ENCODE measurements at regions not wholly inside any gene's neighbourhood (a gene's known extent, or its start where the extent isn't known, plus 50 kb on each side); places are given as distances from the start of the nearest gene placed in this dataset.

DNA sequence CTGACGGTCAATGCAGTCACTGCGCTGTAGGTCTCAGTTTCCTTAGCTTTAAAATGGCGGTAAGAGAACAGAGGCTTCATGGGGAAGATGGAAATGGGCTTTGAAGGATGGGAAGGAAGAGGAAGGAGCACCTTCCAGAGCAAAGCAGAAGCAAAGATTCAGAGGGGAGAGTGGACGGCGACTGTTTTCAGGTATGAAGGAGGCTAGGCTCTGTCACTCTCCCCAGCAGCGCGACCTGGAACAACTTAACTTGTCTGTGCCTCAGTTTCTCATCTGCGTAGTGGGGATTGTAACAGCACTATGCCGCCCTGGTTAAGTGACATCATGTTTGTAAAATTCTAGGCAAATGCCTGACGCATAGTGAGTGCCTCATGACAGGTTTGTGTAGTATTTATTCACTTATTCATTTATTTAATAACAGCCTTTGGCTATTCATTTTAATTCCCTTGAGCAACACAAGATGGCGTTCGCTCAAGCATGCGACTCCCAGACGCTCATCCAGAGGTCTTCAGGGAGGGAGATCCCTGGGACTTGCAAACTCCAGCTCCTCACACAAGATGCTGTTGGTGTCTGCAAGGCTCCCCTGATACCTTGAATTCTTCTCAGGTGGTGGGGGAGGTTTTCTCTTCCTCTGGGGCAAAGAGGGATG lies 336.3 kb downstream of the DYSF start:
- DNase-seq (ENCODE audit: low read depth, low spot score): no peak
- H3K27ac ChIP-seq: no peak overlapping the region

DNA sequence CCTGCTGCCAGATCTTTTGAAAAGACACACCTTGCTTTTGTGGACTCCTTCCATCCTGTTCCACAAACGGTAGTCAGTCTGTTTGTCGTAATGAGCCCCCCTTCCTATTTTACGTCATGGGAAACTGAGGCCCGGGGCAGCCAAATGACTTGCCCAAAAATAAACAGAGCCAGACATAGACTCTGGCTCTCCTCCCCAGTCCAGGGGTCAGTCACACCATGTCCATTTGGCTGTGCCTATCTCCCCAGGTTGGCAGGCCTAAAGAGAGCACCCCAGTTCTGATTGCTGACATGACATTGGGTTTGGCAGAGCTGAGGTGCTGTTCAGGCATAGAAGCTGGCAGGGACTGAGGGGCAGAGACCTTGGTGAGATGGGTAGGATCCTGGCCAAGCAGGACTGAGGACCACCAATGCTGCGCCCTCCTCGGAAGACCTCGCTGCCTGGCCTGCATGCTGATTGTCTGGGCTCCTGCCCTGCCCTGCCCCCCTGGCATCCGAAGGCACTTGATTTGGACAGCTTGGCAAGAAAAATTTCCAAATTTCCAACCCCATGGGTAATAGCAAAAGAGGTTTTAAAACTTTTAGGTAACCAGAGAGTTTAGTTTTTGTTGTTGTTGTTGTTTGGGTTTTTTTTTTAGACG lies 335.4 kb downstream of the DYSF start:
- H3K27ac ChIP-seq: no peak overlapping the region
- no peak for DNase-seq (ENCODE audit: low read depth, low spot score)

DNA sequence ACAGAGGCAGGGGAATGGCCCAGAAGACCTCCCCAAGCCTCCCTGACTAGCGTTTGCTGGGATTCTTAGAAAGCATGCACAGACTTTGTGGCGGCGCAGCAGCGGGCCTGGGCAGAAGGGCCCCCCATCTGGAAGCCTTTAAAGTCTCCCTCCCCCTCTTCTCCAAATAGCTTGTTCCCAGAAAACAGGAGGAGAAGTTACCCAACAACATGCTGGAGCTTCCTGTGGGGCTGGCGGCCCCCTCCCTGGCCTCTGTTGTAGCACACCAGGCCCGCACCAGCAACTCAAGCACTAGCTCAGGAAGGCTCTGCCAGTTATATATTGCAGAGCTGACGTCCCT lies 334.8 kb downstream of the DYSF start:
- no peak for DNase-seq (ENCODE audit: low read depth, low spot score)
- no peak overlapping the region for H3K27ac ChIP-seq

DNA sequence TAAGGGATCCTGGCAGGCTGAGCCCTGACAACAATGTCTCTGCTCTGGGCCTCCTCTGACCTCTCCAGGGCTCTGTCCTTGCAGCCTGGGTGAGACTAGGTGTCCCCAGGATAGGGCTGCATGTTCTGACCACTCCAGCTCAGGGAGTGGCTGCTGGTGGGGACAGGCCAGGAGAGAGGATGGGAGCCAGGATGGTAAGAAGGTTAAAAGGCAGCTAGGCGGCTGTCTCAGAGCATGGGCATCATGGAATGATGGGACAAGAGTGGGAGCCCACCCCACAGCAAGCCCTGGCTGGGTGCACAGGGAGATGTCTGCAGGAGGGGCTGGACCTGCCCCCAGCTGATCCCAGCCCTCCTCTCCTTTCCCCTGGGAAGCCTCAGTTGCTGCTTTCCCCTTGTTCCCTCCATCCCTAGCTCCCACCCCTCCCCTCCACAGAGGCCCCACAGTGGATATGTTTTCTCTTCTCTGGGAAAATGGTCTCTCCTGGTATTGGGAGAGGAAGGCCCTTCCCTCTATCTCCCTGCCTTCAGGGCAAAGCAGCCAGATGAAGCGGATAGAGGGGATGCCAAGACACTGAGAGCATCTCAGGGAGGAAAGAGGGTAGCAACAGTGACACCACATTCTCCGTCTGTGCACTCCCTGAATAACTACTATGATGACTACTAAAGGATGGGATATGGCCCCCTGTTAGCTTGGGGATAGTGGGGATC lies 334.3 kb downstream of the DYSF start:
- no peak overlapping the region for H3K27ac ChIP-seq
- DNase-seq (ENCODE audit: low read depth, low spot score): no peak

DNA sequence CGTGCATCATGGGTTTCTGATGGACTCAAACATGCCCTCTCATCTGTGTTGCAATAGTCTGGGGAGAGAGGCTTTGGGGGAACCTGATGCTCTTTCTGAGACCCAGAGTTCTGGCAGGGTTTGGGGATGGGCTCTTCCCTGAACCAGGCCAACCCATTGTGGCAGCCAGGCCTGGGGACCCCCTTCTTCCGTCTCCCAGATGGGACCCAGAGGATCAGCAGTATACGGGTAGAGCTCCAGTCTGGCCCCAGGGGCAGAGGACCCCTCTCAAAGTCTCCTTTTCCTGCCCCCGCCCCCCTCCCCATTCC lies 333.7 kb downstream of the DYSF start:
- no peak overlapping the region for H3K27ac ChIP-seq
- no peak for DNase-seq (ENCODE audit: low read depth, low spot score)

DNA sequence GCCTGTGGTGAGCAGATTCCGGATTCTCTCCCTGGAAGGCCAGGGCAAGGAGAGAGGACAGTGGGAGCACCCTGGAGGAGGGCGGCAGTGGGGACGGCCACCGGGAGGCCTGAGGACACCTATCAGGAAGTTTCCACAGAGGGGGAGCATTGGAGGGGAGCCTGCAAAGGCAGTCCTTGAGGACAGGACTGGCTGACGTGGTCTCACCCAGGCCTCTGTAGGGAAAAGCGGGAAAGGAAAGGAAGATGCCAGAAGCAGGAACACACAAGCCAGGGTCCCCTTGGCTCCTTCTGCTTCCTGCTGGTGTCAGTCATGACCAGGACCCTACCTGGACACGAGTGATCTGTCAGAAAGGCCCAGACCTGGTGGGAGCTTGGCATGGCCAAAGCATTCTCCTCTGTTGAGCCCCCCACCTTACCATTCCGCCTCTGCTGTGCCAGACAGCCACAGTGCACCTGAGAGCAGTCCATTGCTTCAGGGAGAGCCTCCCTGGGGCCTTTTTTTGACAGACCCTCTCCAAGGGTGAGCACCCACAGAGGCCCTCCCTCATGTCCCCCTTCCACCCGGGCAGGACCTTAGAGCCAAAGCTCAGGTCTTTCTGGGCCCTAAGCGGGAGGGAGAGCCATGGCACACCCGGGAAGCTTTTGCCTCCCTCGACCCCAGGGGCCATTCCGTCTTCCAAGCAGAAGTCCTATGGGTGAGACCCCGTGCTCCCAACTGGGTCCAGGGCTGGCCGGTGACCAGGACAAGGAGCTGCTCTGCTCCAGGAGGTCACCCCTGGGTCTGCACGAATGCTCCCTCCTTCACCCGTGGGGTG lies 333.1 kb downstream of the DYSF start:
- no peak overlapping the region for H3K27ac ChIP-seq
- no peak for DNase-seq (ENCODE audit: low read depth, low spot score)

DNA sequence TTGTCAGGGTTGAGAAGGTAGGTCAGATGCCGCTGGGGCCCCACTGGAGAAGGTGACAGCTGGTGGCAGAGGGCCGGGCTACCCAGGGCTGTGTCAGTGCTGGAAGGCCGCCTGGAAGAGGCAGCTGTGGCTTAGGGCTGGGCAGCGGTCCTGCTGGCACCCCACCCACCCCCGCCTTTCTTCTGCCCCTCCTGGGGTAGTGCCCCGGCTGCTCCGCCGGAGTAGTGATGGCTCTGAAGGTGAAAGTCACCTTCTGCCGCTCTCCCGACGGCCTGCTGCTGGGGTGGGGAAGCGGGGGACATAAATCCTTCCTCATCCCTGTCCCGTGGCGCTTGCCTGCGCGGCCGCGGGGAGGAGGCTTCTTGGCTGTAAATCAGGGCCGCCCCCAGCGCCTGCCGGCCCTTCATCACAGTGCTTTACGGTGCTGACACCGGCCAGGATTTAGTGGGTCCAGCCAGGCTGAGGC lies 332.2 kb downstream of the DYSF start:
- no peak for DNase-seq (ENCODE audit: low read depth, low spot score)
- H3K27ac ChIP-seq: no peak overlapping the region

DNA sequence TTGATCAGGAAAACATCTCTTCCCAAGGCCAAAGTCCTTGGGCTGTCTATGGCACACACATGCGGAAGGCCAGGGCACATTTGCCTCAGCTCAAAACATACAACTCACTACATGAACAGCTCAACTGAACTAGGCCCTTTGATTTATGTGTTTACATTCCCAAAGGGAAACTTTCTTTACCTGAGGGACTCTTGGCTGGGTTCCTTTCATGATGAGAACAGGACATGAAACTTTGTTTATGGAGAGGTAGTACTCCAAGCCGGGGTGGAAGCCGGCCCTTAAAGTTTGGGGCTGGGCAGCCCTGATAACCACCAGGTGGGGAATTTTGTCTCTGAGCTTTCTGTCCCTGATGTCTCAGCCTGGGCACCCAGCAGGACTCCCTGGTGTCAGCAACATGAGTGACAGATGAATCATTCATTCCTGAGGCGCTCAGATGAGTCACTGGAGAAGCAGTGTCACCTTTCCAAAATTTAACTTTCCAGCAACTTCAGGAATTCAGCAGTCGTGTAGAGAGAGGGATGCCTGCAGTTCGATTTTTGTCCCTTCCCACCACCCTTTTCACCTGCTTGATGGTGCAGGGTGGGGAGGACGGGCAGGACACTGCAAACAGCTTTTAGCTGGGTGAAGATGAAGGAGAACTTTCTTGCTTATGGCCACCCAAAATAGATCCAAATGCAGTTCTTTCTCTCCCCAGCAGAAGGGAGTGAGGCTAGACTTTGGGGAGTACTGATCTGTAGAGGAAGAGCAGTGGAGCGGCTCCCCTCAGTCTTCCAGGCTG lies 331.6 kb downstream of the DYSF start:
- H3K27ac ChIP-seq: no peak overlapping the region
- no peak for DNase-seq (ENCODE audit: low read depth, low spot score)

DNA sequence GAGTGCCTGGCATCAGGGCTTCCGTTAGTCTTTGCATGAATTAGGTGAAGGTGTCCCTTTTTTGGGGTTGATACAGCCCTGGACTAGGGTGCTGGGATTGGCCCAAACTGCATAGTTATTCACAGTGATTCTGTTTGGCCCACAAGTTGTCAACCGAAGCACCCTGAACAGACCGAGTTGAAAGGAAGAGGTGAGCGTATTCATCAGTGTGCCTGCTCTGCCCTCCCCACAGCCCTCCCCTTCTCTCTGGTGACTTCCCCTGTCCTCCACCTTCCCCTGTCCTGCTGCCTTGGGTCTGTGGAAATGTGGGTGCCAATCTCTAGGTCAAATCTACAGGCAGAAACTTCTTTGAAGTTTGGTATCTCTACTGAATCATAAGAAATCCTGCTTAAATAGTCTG lies 330.5 kb downstream of the DYSF start:
- no peak for DNase-seq (ENCODE audit: low read depth, low spot score)
- no peak overlapping the region for H3K27ac ChIP-seq

DNA sequence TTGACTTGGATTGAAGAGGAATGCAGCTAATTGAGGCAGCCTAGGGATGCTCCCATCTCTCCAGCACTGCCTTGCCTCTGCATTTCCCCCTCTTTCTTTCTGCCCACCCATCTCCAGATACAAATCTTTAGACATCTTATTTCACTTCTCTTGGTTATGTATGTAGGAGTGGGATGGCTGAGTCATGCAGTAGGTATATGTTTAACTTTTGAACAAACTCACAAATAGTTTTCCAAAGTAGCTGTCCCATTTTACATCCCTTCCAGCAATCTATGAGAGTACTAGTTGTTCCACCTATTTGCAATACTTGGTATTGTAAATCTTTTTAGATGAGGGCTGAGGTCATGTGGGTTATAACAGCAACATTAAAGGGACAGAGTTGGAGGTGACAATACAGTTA lies 329.9 kb downstream of the DYSF start:
- no peak for DNase-seq (ENCODE audit: low read depth, low spot score)
- H3K27ac ChIP-seq: no peak overlapping the region

DNA sequence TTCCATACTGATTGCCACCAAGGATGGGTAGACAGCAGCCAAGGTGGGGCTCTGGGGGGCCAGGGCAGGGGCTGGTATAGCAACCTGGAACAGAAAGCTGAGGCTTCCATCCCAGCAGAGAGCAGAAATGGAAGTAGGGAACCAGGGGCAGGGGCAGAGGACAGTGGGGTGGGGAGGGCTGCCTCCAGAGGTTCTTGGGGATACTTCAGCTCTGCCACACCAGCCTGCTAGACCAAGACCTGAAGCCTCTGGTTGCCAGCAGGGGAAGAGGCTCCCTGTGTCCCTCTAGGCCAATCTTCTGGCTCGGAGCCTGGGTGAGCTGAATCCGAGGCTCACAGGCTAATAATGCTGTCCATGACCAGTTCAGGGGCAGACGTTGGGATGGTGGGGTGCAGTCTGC lies 329.0 kb downstream of the DYSF start:
- no peak overlapping the region for H3K27ac ChIP-seq
- no peak for DNase-seq (ENCODE audit: low read depth, low spot score)

DNA sequence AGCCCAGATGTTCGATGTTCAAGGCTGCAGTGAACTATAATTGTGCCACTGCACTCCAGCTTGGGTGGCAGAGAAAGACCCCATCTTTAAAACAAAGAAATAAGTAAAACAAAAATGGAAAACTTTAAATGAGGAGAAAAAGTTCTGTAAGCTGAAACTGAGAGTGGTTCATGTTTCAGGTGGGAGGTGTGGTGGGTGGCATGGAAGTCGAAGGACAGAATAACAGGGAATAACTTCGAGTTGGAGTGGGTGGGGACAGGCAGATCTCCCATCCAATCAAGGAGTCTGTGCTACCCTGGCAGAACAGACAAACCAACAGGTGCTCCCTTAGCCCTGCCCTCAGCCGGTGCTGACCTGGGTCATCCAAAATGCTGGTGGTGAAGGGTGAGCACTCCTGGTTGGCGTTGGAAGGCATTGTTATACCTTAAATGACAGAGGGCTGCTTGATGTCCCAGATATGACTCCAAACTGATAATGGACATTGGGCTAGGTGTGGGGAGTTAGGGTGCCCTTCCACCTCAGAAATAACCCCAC lies 328.4 kb downstream of the DYSF start:
- H3K27ac ChIP-seq: no peak overlapping the region
- DNase-seq (ENCODE audit: low read depth, low spot score): no peak

DNA sequence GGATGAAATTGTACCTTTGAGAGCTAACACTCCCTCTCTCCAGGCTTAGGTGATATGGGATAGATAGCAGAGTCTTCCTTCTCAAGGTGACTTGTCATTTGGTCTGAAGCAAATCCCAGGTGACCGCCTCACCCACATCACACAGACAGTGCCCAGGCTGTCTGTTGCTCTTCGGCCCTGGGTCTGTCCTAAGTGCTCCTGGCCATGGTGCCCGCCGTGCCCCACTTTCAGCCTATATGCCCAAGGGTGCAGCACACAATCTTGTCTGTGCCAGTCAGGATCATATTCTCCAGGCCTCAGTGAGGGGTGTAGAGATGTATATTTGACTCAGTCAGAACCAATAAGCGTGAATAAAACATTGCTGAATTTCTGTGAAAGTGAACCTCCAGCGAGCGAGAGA lies 326.8 kb downstream of the DYSF start:
- H3K27ac ChIP-seq: no peak overlapping the region
- no peak for DNase-seq (ENCODE audit: low read depth, low spot score)

DNA sequence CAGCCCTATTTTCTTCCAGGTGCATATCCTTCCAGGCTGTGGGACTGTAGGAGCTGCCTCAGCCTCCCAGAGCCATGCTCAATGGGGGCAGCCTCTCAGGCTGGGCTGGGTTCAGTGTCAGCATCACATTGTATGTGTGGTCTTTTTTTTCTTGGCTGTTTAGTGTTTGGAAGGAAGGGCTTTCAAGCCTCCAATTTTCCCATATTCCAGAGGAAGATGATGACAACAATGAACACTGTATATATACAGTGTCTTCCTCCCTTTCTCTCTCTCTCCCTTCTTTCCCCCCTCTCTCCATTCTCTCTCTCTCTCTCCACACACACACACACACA lies 326.4 kb downstream of the DYSF start:
- H3K27ac ChIP-seq: no peak overlapping the region
- DNase-seq (ENCODE audit: low read depth, low spot score): no peak

DNA sequence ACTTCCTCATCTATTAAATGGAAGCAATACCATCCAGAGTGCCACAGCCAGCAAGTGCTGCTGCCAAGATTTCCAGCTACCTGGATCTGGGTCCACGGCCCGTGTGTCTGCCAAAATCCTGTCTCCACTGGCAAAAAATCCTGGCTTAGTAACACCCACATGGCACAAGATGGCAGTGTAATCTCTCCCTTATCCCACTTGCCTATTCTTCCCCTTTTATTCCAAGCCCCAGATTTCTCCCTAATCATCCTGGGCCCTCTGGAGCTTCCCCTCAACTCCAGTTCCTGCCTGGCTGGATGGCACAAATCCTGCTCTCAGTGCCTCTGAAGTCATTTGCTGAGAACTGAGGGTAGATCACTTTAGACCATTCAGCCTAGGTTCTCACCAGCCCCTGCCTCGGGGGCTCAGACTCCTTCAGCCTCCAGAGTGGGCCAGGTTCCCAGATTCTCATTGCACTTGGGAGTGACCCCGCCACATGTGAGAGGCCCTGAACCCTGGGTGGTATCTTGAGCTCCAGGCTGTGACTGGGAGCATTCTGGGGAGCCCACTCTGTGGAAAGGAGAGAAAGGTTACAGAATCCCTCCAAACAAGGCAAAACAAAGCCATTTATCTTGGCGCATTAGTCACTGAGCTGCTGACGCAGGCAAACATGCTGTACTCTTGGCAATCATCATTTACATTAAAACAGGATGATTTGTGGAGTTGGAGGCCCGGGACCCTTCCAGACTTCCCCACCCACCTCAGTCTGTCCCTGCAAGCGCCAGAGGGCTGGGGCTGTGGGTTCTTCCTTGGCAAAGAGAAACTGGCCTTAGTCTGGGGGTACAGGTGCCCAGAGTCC lies 325.8 kb downstream of the DYSF start:
- no peak overlapping the region for H3K27ac ChIP-seq
- DNase-seq (ENCODE audit: low read depth, low spot score): no peak

DNA sequence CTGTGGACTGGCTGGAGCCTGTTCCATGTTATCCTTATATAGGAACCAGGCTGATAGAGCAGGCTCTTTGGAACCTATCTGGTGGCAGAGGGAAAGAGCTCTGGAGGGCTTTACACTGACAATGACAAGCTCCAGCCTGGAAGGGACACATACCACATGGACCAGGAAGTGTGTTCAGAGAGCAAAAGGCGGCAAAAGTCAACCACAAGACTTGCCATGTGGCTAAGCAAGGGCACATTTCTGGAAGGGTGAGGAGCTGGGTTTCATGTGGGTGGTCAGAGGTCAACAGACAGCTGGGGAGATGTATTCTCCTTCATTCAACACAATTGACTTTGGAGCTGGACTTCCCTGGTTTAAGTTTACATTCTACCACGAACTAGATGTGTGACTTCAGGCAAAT lies 325.2 kb downstream of the DYSF start:
- DNase-seq (ENCODE audit: low read depth, low spot score): no peak
- no peak overlapping the region for H3K27ac ChIP-seq

DNA sequence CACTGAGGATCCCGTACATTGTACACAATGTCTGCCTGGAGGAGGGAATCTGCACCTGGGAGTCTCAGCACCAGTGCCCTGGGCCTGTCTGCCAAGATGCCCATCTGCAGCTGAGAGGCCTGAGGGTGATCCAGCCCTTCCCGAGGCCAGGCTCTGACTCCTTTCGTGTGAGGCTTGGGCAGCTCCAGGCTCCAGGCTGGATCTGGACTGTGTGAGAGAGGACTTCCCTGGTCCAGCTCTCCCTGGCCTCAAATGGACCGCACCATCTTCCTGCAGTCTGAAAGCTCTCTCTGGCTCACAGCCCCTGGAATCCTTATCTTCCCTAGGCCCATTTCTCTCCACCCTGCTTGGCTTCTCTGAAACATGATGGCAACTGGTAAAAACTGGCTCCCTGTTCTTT lies 324.6 kb downstream of the DYSF start:
- no peak overlapping the region for H3K27ac ChIP-seq
- DNase-seq (ENCODE audit: low read depth, low spot score): no peak

DNA sequence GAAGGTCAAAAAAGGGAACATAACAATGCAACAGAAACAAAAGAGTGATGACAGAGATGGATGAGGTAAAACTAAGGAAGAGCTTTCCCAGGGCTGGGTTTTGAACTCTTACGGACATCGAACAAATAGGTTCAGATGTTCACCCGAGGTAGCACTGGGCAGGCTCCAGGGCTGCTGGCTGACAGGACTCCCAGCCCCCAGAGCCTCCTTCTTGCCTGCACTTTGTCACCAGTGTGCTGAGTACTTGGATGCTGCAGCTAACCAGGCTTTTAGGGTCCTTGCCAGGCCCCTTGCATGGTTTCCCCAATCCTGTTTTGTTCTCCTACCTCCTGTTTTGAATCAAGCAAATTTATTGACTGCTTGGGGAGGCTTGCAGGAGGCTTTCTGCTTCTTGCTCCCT lies 322.9 kb downstream of the DYSF start:
- no peak for DNase-seq (ENCODE audit: low read depth, low spot score)
- no peak overlapping the region for H3K27ac ChIP-seq

DNA sequence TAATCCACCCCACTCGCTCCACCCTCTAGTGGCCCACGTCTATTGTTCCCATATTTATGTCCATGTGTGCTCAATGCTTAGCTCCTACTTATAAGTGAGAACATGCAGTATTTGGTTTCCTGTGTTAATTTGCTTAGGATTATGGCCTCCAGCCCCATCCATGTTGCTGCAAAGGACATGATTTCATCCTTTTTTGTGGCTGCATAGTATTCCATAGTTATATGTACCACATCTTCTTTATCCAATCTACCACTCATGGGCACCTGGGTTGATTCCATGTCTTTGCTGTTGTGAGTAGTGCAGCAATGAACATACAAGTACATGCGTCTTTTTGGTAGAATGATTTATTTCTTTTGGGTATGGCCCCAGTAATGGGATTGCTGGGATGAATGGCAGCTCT lies 319.9 kb downstream of the DYSF start:
- no peak overlapping the region for H3K27ac ChIP-seq
- DNase-seq (ENCODE audit: low read depth, low spot score): no peak

All from epithelial cell of prostate (primary cell).